ENCODE measurements at regions not wholly inside any gene's neighbourhood (a gene's known extent, or its start where the extent isn't known, plus 50 kb on each side); places are given as distances from the start of the nearest gene placed in this dataset.
"Not testable (repeated sequence)": the region's sequence is repeated elsewhere in the genome, so short reads cannot be mapped to it uniquely, and the experiment has no call there.

GRCh38 chr2:204140246-204140645 is 203.7 kb downstream of the ICOS start:
- DNase-seq (ENCODE audit: low read depth in 1 of 2, low spot score in 1 of 2): no peak

GRCh38 chr2:204143216-204144014 is 206.9 kb downstream of the ICOS start:
- DNase-seq (ENCODE audit: low read depth in 1 of 2, low spot score in 1 of 2): no peak

GRCh38 chr2:204144492-204144891 is 207.9 kb downstream of the ICOS start:
- DNase-seq (ENCODE audit: low read depth in 1 of 2, low spot score in 1 of 2): no peak

- peak; percentile 57 to 59 for DNase-seq (ENCODE audit: low read depth in 1 of 2, low spot score in 1 of 2)
These were observed 208.7 kb downstream of the ICOS start for GRCh38 chr2:204145263-204145751.

DNA sequence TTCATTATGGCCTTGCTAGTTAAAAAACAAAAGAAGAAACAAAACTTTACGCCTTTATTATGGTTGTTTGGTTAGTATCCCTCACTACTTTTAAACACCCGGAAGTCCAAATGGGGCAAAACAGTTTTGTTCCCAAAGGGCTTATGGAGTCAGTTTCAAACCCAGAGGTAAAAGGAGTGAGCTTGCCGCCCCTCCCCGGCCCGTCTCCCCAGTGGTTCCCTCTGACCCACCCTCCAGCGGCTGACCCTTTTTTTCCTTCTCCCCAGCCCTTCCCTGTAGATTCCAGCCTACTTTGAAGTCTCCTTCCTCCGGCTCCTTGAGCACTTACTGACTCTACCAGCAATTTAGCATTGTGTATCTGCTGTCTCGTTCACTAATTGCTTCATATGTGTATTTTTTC is 209.2 kb downstream of the ICOS start:
- DNase-seq (ENCODE audit: low read depth in 1 of 2, low spot score in 1 of 2): no peak

DNA sequence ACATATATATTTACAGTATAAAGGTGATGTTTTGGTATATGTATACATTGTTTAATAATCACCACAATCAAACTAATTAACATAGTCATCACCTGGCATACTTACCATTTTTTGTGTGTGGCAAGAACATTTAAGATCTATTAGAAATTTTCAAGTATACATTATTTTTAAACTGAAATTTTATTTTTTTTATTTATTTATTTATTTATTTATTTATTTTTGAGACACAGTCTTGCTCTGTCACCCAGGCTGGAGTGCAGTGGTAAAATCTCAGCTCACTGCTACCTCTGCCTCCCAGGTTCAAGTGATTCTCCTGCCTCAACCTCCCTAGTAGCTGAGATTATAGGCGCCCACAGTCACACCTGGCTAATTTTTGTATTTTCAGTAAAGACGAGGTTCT is 210.5 kb downstream of the ICOS start:
- DNase-seq (ENCODE audit: low read depth in 1 of 2, low spot score in 1 of 2): not testable (repeated sequence)

DNA sequence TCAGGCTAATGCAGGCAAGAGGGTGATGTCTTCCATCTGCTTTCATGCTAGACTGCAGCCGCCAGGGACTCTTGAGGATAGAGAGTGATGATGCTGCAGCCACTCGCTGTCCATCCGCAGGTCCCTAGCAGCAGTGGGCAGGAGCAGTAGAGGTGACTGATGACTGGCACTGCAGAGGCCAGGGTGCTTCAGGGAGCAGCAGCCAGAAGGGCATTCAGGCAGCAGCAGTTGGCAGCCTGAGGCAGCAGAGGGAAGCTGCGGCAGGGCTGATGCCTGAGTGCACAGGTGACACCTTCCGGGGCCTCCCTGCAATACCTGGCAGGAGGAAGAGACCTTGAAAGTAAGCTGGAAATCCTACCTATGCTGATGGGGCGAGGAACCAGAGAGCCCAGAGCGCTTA is 214.2 kb downstream of the ICOS start:
- no peak for DNase-seq (ENCODE audit: low read depth in 1 of 2, low spot score in 1 of 2)

GRCh38 chr2:204152616-204153015 is 216.1 kb downstream of the ICOS start:
- no peak for DNase-seq (ENCODE audit: low read depth in 1 of 2, low spot score in 1 of 2)

GRCh38 chr2:204154863-204155262 is 218.3 kb downstream of the ICOS start:
- DNase-seq (ENCODE audit: low read depth in 1 of 2, low spot score in 1 of 2): no peak

- no peak for DNase-seq (ENCODE audit: low read depth in 1 of 2, low spot score in 1 of 2)
These were observed 219.9 kb downstream of the ICOS start for GRCh38 chr2:204156456-204156855.

GRCh38 chr2:204157684-204158083 is 221.1 kb downstream of the ICOS start:
- no peak for DNase-seq (ENCODE audit: low read depth in 1 of 2, low spot score in 1 of 2)

GRCh38 chr2:204159526-204159925 is 223.0 kb downstream of the ICOS start:
- no peak for DNase-seq (ENCODE audit: low read depth in 1 of 2, low spot score in 1 of 2)

DNA sequence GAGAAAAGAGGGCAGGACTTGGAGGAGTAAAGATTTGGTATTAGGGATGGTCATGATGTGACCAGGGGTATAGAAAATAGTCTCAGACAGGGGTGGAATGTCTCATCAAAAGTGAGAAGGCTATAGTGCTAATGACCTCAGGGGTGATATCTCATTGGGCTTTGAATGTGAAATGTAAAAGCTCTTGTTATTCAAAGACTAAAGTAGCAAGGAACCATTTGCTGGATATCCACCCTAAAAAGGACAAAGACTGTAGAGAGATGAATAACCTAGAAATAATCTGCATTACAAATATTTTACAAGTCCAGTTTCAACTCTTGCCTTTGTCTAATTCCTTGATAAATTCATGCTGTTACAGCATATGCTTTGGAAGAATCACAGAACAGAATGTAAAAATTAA is 224.4 kb downstream of the ICOS start:
- DNase-seq (ENCODE audit: low read depth in 1 of 2, low spot score in 1 of 2): no peak

DNA sequence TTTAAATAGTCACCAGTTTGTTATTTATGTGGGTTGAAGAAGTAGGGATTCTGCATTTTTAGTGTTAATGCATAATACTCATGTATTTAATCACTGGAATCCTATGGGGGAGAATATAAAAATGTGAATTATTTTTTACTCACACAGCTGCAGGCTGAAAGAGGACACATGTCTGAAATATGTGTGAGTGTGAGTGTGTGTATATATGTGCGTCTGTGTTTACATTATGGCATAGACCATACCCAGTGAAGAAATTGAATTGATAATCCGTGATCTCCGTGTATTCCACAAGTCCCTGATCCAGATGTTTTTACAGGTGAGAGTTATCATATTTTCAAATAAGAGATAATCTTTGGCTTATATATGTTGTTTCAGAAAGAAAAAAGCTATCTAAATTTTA is 225.3 kb downstream of the ICOS start:
- no peak for DNase-seq (ENCODE audit: low read depth in 1 of 2, low spot score in 1 of 2)

- DNase-seq (ENCODE audit: low read depth in 1 of 2, low spot score in 1 of 2): no peak
These were observed 230.4 kb downstream of the ICOS start for GRCh38 chr2:204166961-204167360.

- not testable (repeated sequence) for DNase-seq (ENCODE audit: low read depth in 1 of 2, low spot score in 1 of 2)
These were observed 231.1 kb downstream of the ICOS start for GRCh38 chr2:204167670-204168069.

DNA sequence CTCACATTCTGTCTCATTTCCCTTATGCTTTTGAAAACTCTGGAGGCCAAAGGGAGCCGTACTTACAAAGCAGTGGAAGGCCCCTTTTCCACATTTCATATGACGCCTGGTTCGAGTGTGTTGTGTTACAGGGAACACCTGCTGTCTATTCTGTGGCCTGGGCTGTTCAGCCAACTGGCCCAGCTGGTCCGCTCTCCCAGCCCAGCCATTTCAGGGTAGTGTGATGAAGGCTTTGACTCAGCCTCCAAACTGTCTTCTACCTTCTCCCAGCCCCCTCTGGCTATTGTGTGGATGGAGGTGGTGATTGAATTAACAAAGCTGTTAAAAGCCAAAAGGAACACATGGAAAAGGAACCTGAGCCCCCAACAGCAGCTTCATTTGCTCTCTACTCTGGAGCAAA is 233.8 kb downstream of the ICOS start:
- DNase-seq (ENCODE audit: low read depth in 1 of 2, low spot score in 1 of 2): no peak

GRCh38 chr2:204171432-204172144 is 235.0 kb downstream of the ICOS start:
- no peak for DNase-seq (ENCODE audit: low read depth in 1 of 2, low spot score in 1 of 2)

DNA sequence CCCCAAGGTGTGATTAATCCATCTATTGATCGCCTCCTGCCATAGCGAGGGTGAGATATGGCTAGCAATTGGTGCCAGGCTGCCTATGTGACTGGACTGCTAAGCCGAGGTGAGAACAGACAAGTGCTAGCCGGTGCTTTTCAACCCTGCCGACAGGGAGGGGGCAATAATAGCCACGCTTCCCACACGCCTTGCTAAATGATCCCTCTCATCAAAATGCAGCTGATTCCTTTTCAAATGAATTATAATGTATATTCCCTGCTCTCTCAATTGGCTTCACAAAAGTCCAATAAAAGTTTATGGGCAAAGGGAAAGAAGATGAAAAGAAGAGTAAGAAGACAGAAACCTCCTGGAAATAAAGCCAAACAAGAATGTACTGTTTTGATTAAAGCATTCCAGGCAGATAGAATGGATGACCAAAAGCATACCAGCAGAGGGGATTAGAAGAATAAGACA is 235.6 kb downstream of the ICOS start:
- no peak for DNase-seq (ENCODE audit: low read depth in 1 of 2, low spot score in 1 of 2)

GRCh38 chr2:204174034-204174433 is 237.5 kb downstream of the ICOS start:
- DNase-seq (ENCODE audit: low read depth in 1 of 2, low spot score in 1 of 2): no peak

GRCh38 chr2:204175552-204176271 is 239.1 kb downstream of the ICOS start:
- DNase-seq (ENCODE audit: low read depth in 1 of 2, low spot score in 1 of 2): no peak

- no peak for DNase-seq (ENCODE audit: low read depth in 1 of 2, low spot score in 1 of 2)
These were observed 239.7 kb downstream of the ICOS start for GRCh38 chr2:204176306-204176705.

Data from stimulated activated CD4-positive, alpha-beta T cell treated with anti-CD3 and anti-CD28 coated beads, Interleukin-15, amount 100 ng/mL, for 1 hour (primary cell).